DND-41 (cell line): ENCODE measurements at regions not wholly inside any gene's neighbourhood (a gene's known extent, or its start where the extent isn't known, plus 50 kb on each side); places are given as distances from the start of the nearest gene placed in this dataset.

ENCODE experiments used
- ATAC-seq: fragments of 200-7000 bp; cut with Tn5 transposase; 3 replicates; pipeline ENCODE4 v1.9.1; 2021; ENCODE audit warnings: low read depth; ENCODE audit not compliant: insufficient read depth
- DNase-seq: peaks from one replicate; pipeline ENCODE4 v3.0.0-alpha.2; 2020
- H2AFZ ChIP-seq: 2 replicates; pipeline ENCODE4 v1.6.0; 2012; ENCODE audit warnings: low read depth, low read length
- H3K27ac ChIP-seq: 2 replicates; pipeline ENCODE4 v1.5.1; 2012; ENCODE audit warnings: low read length, inconsistent platforms
- H3K27me3 ChIP-seq: fragments of 200-600 bp; sonication (generic); 2 replicates; pipeline ENCODE4 v1.6.0; 2012; ENCODE audit warnings: low read length, mild to moderate bottlenecking, inconsistent platforms; ENCODE audit not compliant: insufficient read depth, poor library complexity
- H3K36me3 ChIP-seq: 2 replicates; pipeline ENCODE4 v1.5.1; 2012; ENCODE audit warnings: low read length, inconsistent platforms; ENCODE audit not compliant: insufficient read depth
- H3K4me1 ChIP-seq: 2 replicates; pipeline ENCODE4 v1.5.1; 2012; ENCODE audit warnings: mild to moderate bottlenecking, low read length; ENCODE audit not compliant: insufficient read depth
- H3K4me2 ChIP-seq: 2 replicates; pipeline ENCODE4 v1.6.0; 2012; ENCODE audit warnings: mild to moderate bottlenecking, moderate library complexity, low read length, inconsistent platforms; ENCODE audit not compliant: insufficient read depth
- H3K4me3 ChIP-seq, 2 experiments: fragments of 200-600 bp in 1 of 2; shearing (Covaris generic) in 1 of 2; 2 replicates each; pipeline ENCODE4 v1.5.1; 2012 to 2016; ENCODE audit warnings: inconsistent platforms in 2 of 2, low read length in 2 of 2, mild to moderate bottlenecking in 2 of 2, low read depth in 1 of 2, moderate library complexity in 1 of 2
- H3K79me2 ChIP-seq: 2 replicates; pipeline ENCODE4 v1.6.0; 2012; ENCODE audit warnings: low read length, inconsistent platforms; ENCODE audit not compliant: insufficient read depth
- H3K9ac ChIP-seq: 2 replicates; pipeline ENCODE4 v1.6.0; 2012; ENCODE audit warnings: low read depth, mild to moderate bottlenecking, inconsistent platforms, low read length, moderate library complexity
- H3K9me3 ChIP-seq: 2 replicates; pipeline ENCODE4 v1.5.1; 2012; ENCODE audit warnings: low read length, moderate library complexity, mild to moderate bottlenecking, inconsistent platforms; ENCODE audit not compliant: insufficient read depth, severe bottlenecking
- H4K20me1 ChIP-seq: 2 replicates; pipeline ENCODE4 v1.6.0; 2012; ENCODE audit warnings: low read length; ENCODE audit not compliant: insufficient read depth
- EZH2 ChIP-seq: IDR thresholded peaks from 3 replicates; pipeline ENCODE4 v1.6.1; 2012; ENCODE audit warnings: borderline replicate concordance, low read depth, mild to moderate bottlenecking, moderate library complexity, low read length, inconsistent platforms; ENCODE audit not compliant: severe bottlenecking
- TF ChIP-seq, protein P1 (sequence below): IDR thresholded peaks from 2 replicates; pipeline ENCODE4 v1.5.1; 2012; ENCODE audit warnings: borderline replicate concordance, low read length, moderate library complexity, mild to moderate bottlenecking; ENCODE audit not compliant: poor library complexity, severe bottlenecking; ENCODE audit errors: extremely low read depth

DNA sequence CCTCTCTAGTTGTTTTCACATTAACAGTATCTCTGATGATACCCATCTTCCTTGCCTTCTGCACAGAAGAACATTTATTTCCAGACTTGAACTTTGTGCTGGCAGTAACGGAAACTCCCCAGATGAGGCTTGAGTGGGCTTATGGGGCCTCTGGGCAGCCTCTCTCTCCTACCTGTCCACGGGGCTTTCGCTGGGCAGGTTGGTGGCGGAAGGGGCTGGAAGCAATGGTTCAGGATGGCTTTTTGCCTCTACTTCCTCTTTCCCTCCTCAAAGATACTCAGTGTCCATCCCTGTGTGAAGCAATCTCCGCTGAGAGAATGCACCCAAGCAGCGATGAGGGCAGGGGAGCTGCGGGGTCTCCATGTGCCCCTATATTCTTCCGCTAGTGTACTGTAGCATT is 348.2 kb downstream of the HLX start:
- Histone ChIP-seq H2AFZ (no peak overlapping the region), H3K4me3 (no peak overlapping the region), H3K27me3 (no peaks in the 10 kb centered on the region), H4K20me1 (no peaks in the 10 kb centered on the region), H3K9me3 (no peaks in the 10 kb centered on the region), H3K79me2 (no peaks in the 10 kb centered on the region), H3K4me1 (no peaks in the 10 kb centered on the region), H3K36me3 (no peaks in the 10 kb centered on the region), H3K4me2 (no peak overlapping the region), H3K9ac (no peak overlapping the region), H3K27ac (no peak overlapping the region)
- no peak for DNase-seq
- ATAC-seq = no peak
- TF ChIP-seq, protein P1, sequence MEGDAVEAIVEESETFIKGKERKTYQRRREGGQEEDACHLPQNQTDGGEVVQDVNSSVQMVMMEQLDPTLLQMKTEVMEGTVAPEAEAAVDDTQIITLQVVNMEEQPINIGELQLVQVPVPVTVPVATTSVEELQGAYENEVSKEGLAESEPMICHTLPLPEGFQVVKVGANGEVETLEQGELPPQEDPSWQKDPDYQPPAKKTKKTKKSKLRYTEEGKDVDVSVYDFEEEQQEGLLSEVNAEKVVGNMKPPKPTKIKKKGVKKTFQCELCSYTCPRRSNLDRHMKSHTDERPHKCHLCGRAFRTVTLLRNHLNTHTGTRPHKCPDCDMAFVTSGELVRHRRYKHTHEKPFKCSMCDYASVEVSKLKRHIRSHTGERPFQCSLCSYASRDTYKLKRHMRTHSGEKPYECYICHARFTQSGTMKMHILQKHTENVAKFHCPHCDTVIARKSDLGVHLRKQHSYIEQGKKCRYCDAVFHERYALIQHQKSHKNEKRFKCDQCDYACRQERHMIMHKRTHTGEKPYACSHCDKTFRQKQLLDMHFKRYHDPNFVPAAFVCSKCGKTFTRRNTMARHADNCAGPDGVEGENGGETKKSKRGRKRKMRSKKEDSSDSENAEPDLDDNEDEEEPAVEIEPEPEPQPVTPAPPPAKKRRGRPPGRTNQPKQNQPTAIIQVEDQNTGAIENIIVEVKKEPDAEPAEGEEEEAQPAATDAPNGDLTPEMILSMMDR = no peak
- TF ChIP-seq EZH2 = no peak

GRCh38 chr1:221227872-221228337 is 348.7 kb downstream of the HLX start:
- H3K4me1 ChIP-seq = no peaks in the 10 kb centered on the region
- no peaks in the 10 kb centered on the region for H4K20me1 ChIP-seq
- ATAC-seq (no peak), DNase-seq (no peak)
- no peak overlapping the region for H3K9ac ChIP-seq
- H2AFZ ChIP-seq = no peak overlapping the region
- no peak overlapping the region for H3K4me3 ChIP-seq
- H3K27me3 ChIP-seq = no peaks in the 10 kb centered on the region
- no peak for TF ChIP-seq EZH2
- TF ChIP-seq, protein P1 = no peak
- H3K36me3 ChIP-seq = no peaks in the 10 kb centered on the region
- H3K27ac ChIP-seq = no peak overlapping the region
- H3K9me3 ChIP-seq = no peaks in the 10 kb centered on the region
- H3K79me2 ChIP-seq = no peaks in the 10 kb centered on the region
- no peak overlapping the region for H3K4me2 ChIP-seq

GRCh38 chr1:221228594-221228993 is 349.4 kb downstream of the HLX start:
- Histone ChIP-seq H3K9ac (no peak overlapping the region), H3K4me2 (no peak overlapping the region), H3K4me1 (no peaks in the 10 kb centered on the region), H3K36me3 (no peaks in the 10 kb centered on the region), H4K20me1 (no peaks in the 10 kb centered on the region), H3K79me2 (no peaks in the 10 kb centered on the region), H3K9me3 (no peaks in the 10 kb centered on the region), H3K27me3 (no peaks in the 10 kb centered on the region), H3K4me3 (no peak overlapping the region), H2AFZ (no peak overlapping the region), H3K27ac (no peak overlapping the region)
- no peak for ATAC-seq
- DNase-seq = no peak
- TF ChIP-seq EZH2 = no peak
- TF ChIP-seq, protein P1 = no peak

DNA sequence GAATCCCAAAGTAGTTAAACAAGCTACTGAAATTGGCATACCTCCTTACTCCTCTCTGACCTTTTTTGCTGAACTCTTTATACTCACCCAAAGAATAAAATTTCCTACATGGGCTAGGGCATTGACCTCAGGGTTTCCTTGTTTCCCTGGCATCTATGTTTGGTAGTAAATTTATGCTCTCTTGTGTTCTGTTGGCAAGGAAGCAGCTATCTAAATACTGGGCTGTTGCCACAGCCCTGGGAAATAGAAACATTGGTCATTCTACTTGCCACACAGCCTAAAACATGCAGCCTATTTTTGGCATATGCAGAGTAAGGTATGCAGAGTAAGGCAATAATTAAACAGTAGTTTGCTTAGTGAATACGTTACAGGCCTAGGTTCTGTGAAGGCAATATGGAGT is 351.4 kb downstream of the HLX start:
- no peak overlapping the region for H3K27ac ChIP-seq
- no peak overlapping the region for H3K9ac ChIP-seq
- no peak overlapping the region for H3K4me2 ChIP-seq
- no peak overlapping the region for H3K4me3 ChIP-seq
- H3K4me1 ChIP-seq = no peaks in the 10 kb centered on the region
- H3K9me3 ChIP-seq = no peaks in the 10 kb centered on the region
- H2AFZ ChIP-seq = no peak overlapping the region
- no peaks in the 10 kb centered on the region for H3K79me2 ChIP-seq
- no peaks in the 10 kb centered on the region for H4K20me1 ChIP-seq
- no peaks in the 10 kb centered on the region for H3K36me3 ChIP-seq
- no peak for ATAC-seq
- H3K27me3 ChIP-seq = no peaks in the 10 kb centered on the region
- no peak for DNase-seq
- TF ChIP-seq, protein P1 = no peak
- no peak for TF ChIP-seq EZH2
